ENCODE measurements at regions not wholly inside any gene's neighbourhood (a gene's known extent, or its start where the extent isn't known, plus 50 kb on each side); places are given as distances from the start of the nearest gene placed in this dataset.

DNA sequence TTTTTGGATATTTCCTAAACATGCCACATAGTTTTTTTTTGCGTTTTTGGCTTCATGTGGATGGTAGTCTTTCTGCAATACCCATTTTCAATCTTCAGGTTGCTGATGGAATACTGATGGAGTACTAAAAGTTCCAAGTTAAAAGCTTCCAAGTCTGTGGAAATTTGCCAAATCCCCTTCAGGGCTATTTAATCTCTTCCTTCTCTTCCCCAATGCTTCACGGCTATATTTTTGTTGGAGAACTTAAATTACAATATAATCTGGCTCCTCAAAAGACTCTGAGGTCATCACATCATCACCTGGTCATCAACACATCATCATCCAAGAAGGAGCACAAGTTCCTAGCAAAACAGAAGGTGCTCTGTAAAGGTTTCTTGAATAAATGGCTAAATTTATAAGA lies 881.0 kb upstream of the TENM4 start:
- TF ChIP-seq, protein P1, sequence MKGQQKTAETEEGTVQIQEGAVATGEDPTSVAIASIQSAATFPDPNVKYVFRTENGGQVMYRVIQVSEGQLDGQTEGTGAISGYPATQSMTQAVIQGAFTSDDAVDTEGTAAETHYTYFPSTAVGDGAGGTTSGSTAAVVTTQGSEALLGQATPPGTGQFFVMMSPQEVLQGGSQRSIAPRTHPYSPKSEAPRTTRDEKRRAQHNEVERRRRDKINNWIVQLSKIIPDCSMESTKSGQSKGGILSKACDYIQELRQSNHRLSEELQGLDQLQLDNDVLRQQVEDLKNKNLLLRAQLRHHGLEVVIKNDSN (IDR thresholded peaks at IDR 0.05) = no peak
- no peak for TF ChIP-seq EGR1 (IDR thresholded peaks at IDR 0.05)
- no peak for TF ChIP-seq FOXM1 (IDR thresholded peaks at IDR 0.05; ENCODE audit: borderline replicate concordance, low read depth)
- no peak for TF ChIP-seq YY1 (IDR thresholded peaks at IDR 0.05; ENCODE audit: low read depth)

DNA sequence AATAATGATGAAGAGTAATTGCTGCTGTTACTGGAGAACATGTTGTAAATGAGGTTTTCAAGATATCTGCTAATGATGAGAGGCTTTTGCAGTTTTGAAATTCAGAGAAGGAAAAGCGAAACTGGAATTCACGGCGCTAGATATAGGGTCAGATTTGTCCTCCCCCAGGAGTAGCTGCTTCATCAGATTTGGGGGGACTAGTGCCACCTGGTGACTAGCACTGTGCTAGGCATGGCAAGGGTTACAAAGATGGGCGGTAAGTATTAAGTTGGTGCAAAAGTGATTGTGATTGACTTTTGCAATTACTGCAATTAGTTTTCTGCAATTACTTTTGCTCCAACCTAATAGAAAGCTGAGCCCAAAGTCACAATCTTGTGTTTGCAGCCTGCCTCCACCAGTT lies 879.9 kb upstream of the TENM4 start:
- TF ChIP-seq MAX (IDR thresholded peaks at IDR 0.05) = no peak
- no peak for TF ChIP-seq EGR1 (IDR thresholded peaks at IDR 0.05)
- TF ChIP-seq YY1 (IDR thresholded peaks at IDR 0.05; ENCODE audit: low read depth) = no peak
- no peak for TF ChIP-seq NFIC (IDR thresholded peaks at IDR 0.05)
- TF ChIP-seq RAD21 (IDR thresholded peaks at IDR 0.05; ENCODE audit: low read depth) = no peak
- TF ChIP-seq, protein P2, sequence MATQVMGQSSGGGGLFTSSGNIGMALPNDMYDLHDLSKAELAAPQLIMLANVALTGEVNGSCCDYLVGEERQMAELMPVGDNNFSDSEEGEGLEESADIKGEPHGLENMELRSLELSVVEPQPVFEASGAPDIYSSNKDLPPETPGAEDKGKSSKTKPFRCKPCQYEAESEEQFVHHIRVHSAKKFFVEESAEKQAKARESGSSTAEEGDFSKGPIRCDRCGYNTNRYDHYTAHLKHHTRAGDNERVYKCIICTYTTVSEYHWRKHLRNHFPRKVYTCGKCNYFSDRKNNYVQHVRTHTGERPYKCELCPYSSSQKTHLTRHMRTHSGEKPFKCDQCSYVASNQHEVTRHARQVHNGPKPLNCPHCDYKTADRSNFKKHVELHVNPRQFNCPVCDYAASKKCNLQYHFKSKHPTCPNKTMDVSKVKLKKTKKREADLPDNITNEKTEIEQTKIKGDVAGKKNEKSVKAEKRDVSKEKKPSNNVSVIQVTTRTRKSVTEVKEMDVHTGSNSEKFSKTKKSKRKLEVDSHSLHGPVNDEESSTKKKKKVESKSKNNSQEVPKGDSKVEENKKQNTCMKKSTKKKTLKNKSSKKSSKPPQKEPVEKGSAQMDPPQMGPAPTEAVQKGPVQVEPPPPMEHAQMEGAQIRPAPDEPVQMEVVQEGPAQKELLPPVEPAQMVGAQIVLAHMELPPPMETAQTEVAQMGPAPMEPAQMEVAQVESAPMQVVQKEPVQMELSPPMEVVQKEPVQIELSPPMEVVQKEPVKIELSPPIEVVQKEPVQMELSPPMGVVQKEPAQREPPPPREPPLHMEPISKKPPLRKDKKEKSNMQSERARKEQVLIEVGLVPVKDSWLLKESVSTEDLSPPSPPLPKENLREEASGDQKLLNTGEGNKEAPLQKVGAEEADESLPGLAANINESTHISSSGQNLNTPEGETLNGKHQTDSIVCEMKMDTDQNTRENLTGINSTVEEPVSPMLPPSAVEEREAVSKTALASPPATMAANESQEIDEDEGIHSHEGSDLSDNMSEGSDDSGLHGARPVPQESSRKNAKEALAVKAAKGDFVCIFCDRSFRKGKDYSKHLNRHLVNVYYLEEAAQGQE (IDR thresholded peaks at IDR 0.05; ENCODE audit: low read depth) = no peak
- TF ChIP-seq TCF12 (IDR thresholded peaks at IDR 0.05; ENCODE audit: low read depth) = no peak
- no peak for TF ChIP-seq ZBTB7A (IDR thresholded peaks at IDR 0.05; ENCODE audit: low read depth)
- TF ChIP-seq CEBPB (IDR thresholded peaks at IDR 0.05) = no peak
- no peak for TF ChIP-seq FOXM1 (IDR thresholded peaks at IDR 0.05; ENCODE audit: borderline replicate concordance, low read depth)
- no peak for TF ChIP-seq CREB1 (IDR thresholded peaks at IDR 0.05; ENCODE audit: low read depth)
- no peak for TF ChIP-seq TEAD4 (IDR thresholded peaks at IDR 0.05)
- TF ChIP-seq, protein P1 (IDR thresholded peaks at IDR 0.05) = no peak
- TF ChIP-seq TAF1 (IDR thresholded peaks at IDR 0.05; ENCODE audit: low read depth) = no peak
- TF ChIP-seq EP300 (IDR thresholded peaks at IDR 0.05; ENCODE audit: borderline replicate concordance) = no peak

- no peak for TF ChIP-seq EGR1 (IDR thresholded peaks at IDR 0.05)
- no peak for TF ChIP-seq TEAD4 (IDR thresholded peaks at IDR 0.05)
- TF ChIP-seq, protein P2 (IDR thresholded peaks at IDR 0.05; ENCODE audit: low read depth) = no peak
- TF ChIP-seq RAD21 (IDR thresholded peaks at IDR 0.05; ENCODE audit: low read depth) = no peak
- no peak for TF ChIP-seq TCF12 (IDR thresholded peaks at IDR 0.05; ENCODE audit: low read depth)
Measured at GRCh38 chr11:80320226-80320625, 879.4 kb upstream of the TENM4 start.

DNA sequence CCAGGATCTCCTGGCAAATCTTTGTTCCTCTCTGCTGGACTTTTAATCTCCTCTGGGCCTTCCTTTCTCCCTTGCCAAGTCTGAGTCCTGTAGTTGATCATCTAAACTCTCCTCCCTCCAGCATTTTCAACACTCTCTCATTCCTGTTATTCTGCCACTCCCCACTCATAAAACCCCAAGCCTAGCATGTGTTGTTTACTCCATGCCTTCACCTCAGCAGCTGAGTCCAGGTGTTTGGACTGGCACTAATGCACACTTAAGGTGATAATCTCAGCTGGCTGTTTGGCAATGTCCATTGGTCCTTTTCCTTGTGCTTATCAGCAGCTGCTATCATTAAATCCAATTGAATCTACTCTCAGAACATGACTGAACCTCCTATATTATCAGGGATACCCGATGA lies 876.8 kb upstream of the TENM4 start:
- TF ChIP-seq NFIC (IDR thresholded peaks at IDR 0.05) = no peak
- no peak for TF ChIP-seq ZBTB7A (IDR thresholded peaks at IDR 0.05; ENCODE audit: low read depth)
- TF ChIP-seq TAF1 (IDR thresholded peaks at IDR 0.05; ENCODE audit: low read depth) = no peak
- no peak for TF ChIP-seq EP300 (IDR thresholded peaks at IDR 0.05; ENCODE audit: borderline replicate concordance)
- no peak for TF ChIP-seq CREB1 (IDR thresholded peaks at IDR 0.05; ENCODE audit: low read depth)
- no peak for TF ChIP-seq EGR1 (IDR thresholded peaks at IDR 0.05)
- no peak for TF ChIP-seq CEBPB (IDR thresholded peaks at IDR 0.05)
- TF ChIP-seq, protein P1 (IDR thresholded peaks at IDR 0.05) = no peak
- no peak for TF ChIP-seq YY1 (IDR thresholded peaks at IDR 0.05; ENCODE audit: low read depth)

DNA sequence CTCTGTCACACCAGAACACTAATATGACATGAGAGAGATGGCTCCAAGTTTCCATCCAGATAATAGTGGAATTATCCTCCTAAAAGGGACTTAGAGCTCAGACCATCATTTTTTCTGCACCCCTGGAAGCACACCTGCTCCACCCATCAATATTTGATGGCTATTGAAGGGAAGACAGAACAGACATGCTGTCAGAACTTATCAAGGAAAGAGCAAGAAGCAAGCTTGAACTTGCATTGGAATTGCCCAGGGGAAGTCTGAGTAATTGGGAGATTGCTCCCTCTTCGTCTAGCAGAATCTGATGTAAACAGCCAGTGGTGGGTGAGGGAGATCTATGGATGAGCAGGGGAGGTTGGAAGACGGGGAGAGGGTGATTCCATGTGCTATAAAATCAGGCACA lies 874.4 kb upstream of the TENM4 start:
- no peak for TF ChIP-seq FOXM1 (IDR thresholded peaks at IDR 0.05; ENCODE audit: borderline replicate concordance, low read depth)
- no peak for TF ChIP-seq YY1 (IDR thresholded peaks at IDR 0.05; ENCODE audit: low read depth)

- TF ChIP-seq EGR1 (IDR thresholded peaks at IDR 0.05) = no peak
- no peak for TF ChIP-seq MAX (IDR thresholded peaks at IDR 0.05)
- no peak for TF ChIP-seq TAF1 (IDR thresholded peaks at IDR 0.05; ENCODE audit: low read depth)
- TF ChIP-seq YY1 (IDR thresholded peaks at IDR 0.05; ENCODE audit: low read depth) = no peak
- TF ChIP-seq CEBPB (IDR thresholded peaks at IDR 0.05) = no peak
- TF ChIP-seq, protein P1 (IDR thresholded peaks at IDR 0.05) = no peak
- TF ChIP-seq, protein P2 (IDR thresholded peaks at IDR 0.05; ENCODE audit: low read depth) = no peak
- no peak for TF ChIP-seq EP300 (IDR thresholded peaks at IDR 0.05; ENCODE audit: borderline replicate concordance)
- no peak for TF ChIP-seq FOXM1 (IDR thresholded peaks at IDR 0.05; ENCODE audit: borderline replicate concordance, low read depth)
- no peak for TF ChIP-seq TCF12 (IDR thresholded peaks at IDR 0.05; ENCODE audit: low read depth)
- TF ChIP-seq NFIC (IDR thresholded peaks at IDR 0.05) = no peak
- TF ChIP-seq RAD21 (IDR thresholded peaks at IDR 0.05; ENCODE audit: low read depth) = no peak
- no peak for TF ChIP-seq CREB1 (IDR thresholded peaks at IDR 0.05; ENCODE audit: low read depth)
- TF ChIP-seq ZBTB7A (IDR thresholded peaks at IDR 0.05; ENCODE audit: low read depth) = no peak
- TF ChIP-seq TEAD4 (IDR thresholded peaks at IDR 0.05) = no peak
Measured at GRCh38 chr11:80309301-80309700, 868.5 kb upstream of the TENM4 start.

Data from Ishikawa (cell line).